HepG2 (cell line): ENCODE measurements at regions not wholly inside any gene's neighbourhood (a gene's known extent, or its start where the extent isn't known, plus 50 kb on each side); places are given as distances from the start of the nearest gene placed in this dataset.

ENCODE experiments used
- ATAC-seq: fragments of 200-7000 bp; cut with Tn5 transposase; 3 replicates; pipeline ENCODE4 v1.9.1; 2020; ENCODE audit warnings: mild to moderate bottlenecking, moderate library complexity
- BruUV-seq: library from RNA; stranded (reverse); fragments of 400-500 nt; replicated peaks from 2 replicates; lab custom pipeline; 2021; lab: Mats Ljungman, UMichigan
- CTCF ChIA-PET: fragments of 300-600 bp; formaldehyde crosslinking; extraction: SDS; loops from one replicate; lab custom pipeline; 2021; ENCODE audit warnings: low total read pairs, inconsistent platforms, low intra/inter-chr PET ratio; lab: Yijun Ruan, JAX
- POLR2A ChIA-PET: fragments of 350-600 bp; sonication (Branson Sonifier 250); formaldehyde crosslinking; loops from one replicate; lab custom pipeline; 2020; ENCODE audit warnings: antibody characterized with exemption, inconsistent platforms; lab: Yijun Ruan, JAX
- DNase-seq: peaks from one replicate; pipeline ENCODE4 v3.0.0-alpha.2; 2015; ENCODE audit warnings: low spot score
- FAIRE-seq: peaks from 3 replicates; lab custom pipeline; 2011; peaks lifted over from hg19 to GRCh38; lab: Jason Lieb, UNC
- H2AFZ ChIP-seq: one replicate; pipeline ENCODE4 v1.6.1; 2011; ENCODE audit warnings: low read length, inconsistent platforms
- H3K27ac ChIP-seq: fragments of 300-600 bp; 3 replicates; pipeline ENCODE4 v1.8.0; 2011; ENCODE audit warnings: mixed run types, mild to moderate bottlenecking, mixed read lengths, low read length, inconsistent platforms; ENCODE audit not compliant: insufficient read depth; ENCODE audit errors: extremely low read length
- H3K27me3 ChIP-seq, 2 experiments: fragments of 200-600 bp in 1 of 2; 2 replicates in 1 of 2; 3 replicates in 1 of 2; pipeline versions ENCODE4 v1.6.0 to v1.8.0; 2011; ENCODE audit warnings: low read length in 2 of 2, mild to moderate bottlenecking in 2 of 2, moderate library complexity in 2 of 2, inconsistent platforms in 1 of 2; ENCODE audit not compliant: insufficient read depth in 2 of 2, control insufficient read depth in 1 of 2
- H3K36me3 ChIP-seq, 2 experiments: fragments of 200-600 bp in 1 of 2; replicated peaks in 1 of 2; 2 replicates in 1 of 2; 3 replicates in 1 of 2; pipeline versions ENCODE4 v1.5.1 to v1.8.0; 2011; ENCODE audit warnings: low read length in 2 of 2, inconsistent platforms in 1 of 2; ENCODE audit not compliant: insufficient read depth in 2 of 2, control insufficient read depth in 1 of 2
- H3K4me1 ChIP-seq: 2 replicates; pipeline ENCODE4 v1.5.1; 2012; ENCODE audit warnings: low read length, inconsistent platforms; ENCODE audit not compliant: insufficient read depth
- H3K4me2 ChIP-seq: 2 replicates; pipeline ENCODE4 v1.6.0; 2011; ENCODE audit warnings: low read depth, low read length, inconsistent platforms
- H3K4me3 ChIP-seq, 3 experiments: fragments of 200-600 bp in 1 of 3; sonication (generic), shearing (Covaris generic) in 1 of 3; replicated peaks in 1 of 3; 2 replicates each; pipeline ENCODE4 v1.5.1; 2011 to 2016; ENCODE audit warnings: low read length in 3 of 3, inconsistent platforms in 2 of 3, low read depth in 2 of 3, mild to moderate bottlenecking in 2 of 3, control low read depth in 1 of 3, mixed read lengths in 1 of 3; ENCODE audit not compliant: insufficient read depth in 1 of 3
- H3K79me2 ChIP-seq: one replicate; pipeline ENCODE4 v1.6.1; 2011; ENCODE audit warnings: low read length, inconsistent platforms; ENCODE audit not compliant: insufficient read depth
- H3K9ac ChIP-seq: 2 replicates; pipeline ENCODE4 v1.6.0; 2011; ENCODE audit warnings: mild to moderate bottlenecking, low read depth, low read length, inconsistent platforms; ENCODE audit not compliant: insufficient read depth
- H3K9me3 ChIP-seq: 2 replicates; pipeline ENCODE4 v1.5.1; 2012; ENCODE audit warnings: mild to moderate bottlenecking, low read length
- H4K20me1 ChIP-seq: 2 replicates; pipeline ENCODE4 v1.6.0; 2011; ENCODE audit warnings: inconsistent platforms, mild to moderate bottlenecking, low read length, moderate library complexity; ENCODE audit not compliant: insufficient read depth
- ATF1 ChIP-seq: IDR thresholded peaks from 2 replicates; pipeline ENCODE4 v1.6.1; 2016; ENCODE audit warnings: mild to moderate bottlenecking, control low read depth
- BHLHE40 ChIP-seq: IDR thresholded peaks from 2 replicates; pipeline ENCODE4 v1.6.1; 2011; ENCODE audit warnings: low read length, improper control_type of control experiment
- CBX1 ChIP-seq: IDR thresholded peaks from one replicate; pipeline ENCODE4 v1.6.1; 2016; ENCODE audit warnings: antibody characterized with exemption, low read depth
- FLYWCH1 ChIP-seq: sonication (generic); formaldehyde crosslinking; IDR thresholded peaks from 2 replicates; pipeline ENCODE4 v1.8.1; 2023; ENCODE audit warnings: mild to moderate bottlenecking, missing genetic modification reagents
- NONO ChIP-seq, 2 experiments: fragments of 450-650 bp in 1 of 2; sonication (generic) in 1 of 2; formaldehyde crosslinking in 1 of 2; IDR thresholded peaks in 1 of 2; conservative IDR thresholded peaks in 1 of 2; 2 replicates each; pipeline versions ENCODE4 v1.6.1 to v1.8.0; 2017 to 2022; ENCODE audit warnings: mild to moderate bottlenecking in 1 of 2, missing genetic modification reagents in 1 of 2, moderate library complexity in 1 of 2
- NR2F6 ChIP-seq, 2 experiments: IDR thresholded peaks; 2 replicates each; pipeline ENCODE4 v1.6.1; 2016; ENCODE audit warnings: antibody characterized with exemption in 1 of 2, mild to moderate bottlenecking in 1 of 2
- PAXIP1 ChIP-seq: sonication (generic); formaldehyde crosslinking; conservative IDR thresholded peaks from 2 replicates; pipeline ENCODE4 v1.4.0; 2020; ENCODE audit warnings: mild to moderate bottlenecking, missing genetic modification reagents, moderate library complexity
- U2AF1 ChIP-seq: fragments of 200-400 bp; formaldehyde crosslinking; optimal IDR thresholded peaks from 2 replicates; pipeline ENCODE3; 2017; ENCODE audit warnings: mild to moderate bottlenecking, low read depth, low read length
- ZNF343 ChIP-seq: sonication (generic); formaldehyde crosslinking; IDR thresholded peaks from 2 replicates; pipeline ENCODE4 v1.4.0; 2020; ENCODE audit warnings: mild to moderate bottlenecking, missing genetic modification reagents
- ZNF510 ChIP-seq: sonication (generic); formaldehyde crosslinking; IDR thresholded peaks from 2 replicates; pipeline ENCODE4 v1.4.0; 2020; ENCODE audit warnings: low read depth, mild to moderate bottlenecking, missing genetic modification reagents
- ZNF552 ChIP-seq: sonication (generic); formaldehyde crosslinking; IDR thresholded peaks from 2 replicates; pipeline ENCODE4 v1.9.0; 2022; ENCODE audit warnings: missing genetic modification reagents, mild to moderate bottlenecking, borderline replicate concordance
- ZSCAN9 ChIP-seq: IDR thresholded peaks from 2 replicates; pipeline ENCODE4 v1.6.1; 2016; ENCODE audit warnings: borderline replicate concordance
- WGBS: methylation state at CpG from one replicate; pipeline ENCODE4 v1.1.6; 2017; ENCODE audit warnings: low lambda C conversion rate; 5-methylcytosine and 5-hydroxymethylcytosine counted together
- in situ Hi-C: cut with HindIII; loops from 2 replicates; pipeline ENCODE4 v1.10.0; 2017; ENCODE audit warnings: low pct_unique_long_range_greater_than_20kb; ENCODE audit not compliant: extremely low pct_ligation_motif_present
- intact Hi-C: fragments of 100-400 bp; cut with micrococcal nuclease; formaldehyde crosslinking; loops from one replicate; pipeline ENCODE4 v1.10.0; 2022; ENCODE audit not compliant: unreplicated experiment
- TF ChIP-seq, protein P1 (sequence below): sonication (generic); formaldehyde crosslinking; IDR thresholded peaks from 2 replicates; pipeline ENCODE4 v1.9.0; 2022; ENCODE audit warnings: low read depth, missing genetic modification reagents
- TF ChIP-seq, protein P2 (sequence below): sonication (generic); formaldehyde crosslinking; IDR thresholded peaks from 2 replicates; pipeline ENCODE4 v1.4.0; 2020; ENCODE audit warnings: mild to moderate bottlenecking, missing genetic modification reagents

DNA sequence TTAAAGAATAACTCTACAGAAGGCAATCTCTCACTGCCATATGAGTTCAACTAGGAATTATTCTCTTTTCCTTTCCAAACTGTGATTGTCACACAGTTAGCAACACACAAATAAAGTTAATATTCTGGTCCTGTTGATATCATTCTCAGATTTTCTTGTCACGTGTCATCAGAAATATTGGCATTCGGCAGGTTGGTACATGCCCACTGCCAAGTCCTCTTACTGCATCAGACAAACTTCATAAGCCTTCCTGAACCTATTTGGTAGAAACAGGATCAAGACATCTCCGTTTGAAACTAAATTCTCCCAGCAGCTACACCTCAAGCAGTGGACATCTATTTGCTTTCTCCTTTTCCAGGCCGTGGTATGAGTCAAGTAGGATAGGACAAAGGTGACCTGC is 177.9 kb upstream of the SOX2 start:
- ATAC-seq (no peak), FAIRE-seq (no peak), DNase-seq (no peak)
- WGBS, result 23% methylated on average over 4 of the region's 4 CpGs
- no peak for TF ChIP-seq ZNF510
- no peak for TF ChIP-seq NONO (IDR thresholded peaks at IDR 0.05)
- no peak for TF ChIP-seq NONO (CRISPR knock-in tag; conservative IDR thresholded peaks at IDR 0.05)
- TF ChIP-seq ZSCAN9 (CRISPR knock-in tag), result no peak
- no peak for TF ChIP-seq NR2F6 (IDR thresholded peaks at IDR 0.05)
- no peak for TF ChIP-seq NR2F6 (CRISPR knock-in tag; IDR thresholded peaks at IDR 0.05)
- TF ChIP-seq FLYWCH1 (CRISPR knock-in tag), result no peak
- no peak for TF ChIP-seq U2AF1
- no peak for TF ChIP-seq ZNF552 (CRISPR knock-in tag)
- TF ChIP-seq, protein P1, sequence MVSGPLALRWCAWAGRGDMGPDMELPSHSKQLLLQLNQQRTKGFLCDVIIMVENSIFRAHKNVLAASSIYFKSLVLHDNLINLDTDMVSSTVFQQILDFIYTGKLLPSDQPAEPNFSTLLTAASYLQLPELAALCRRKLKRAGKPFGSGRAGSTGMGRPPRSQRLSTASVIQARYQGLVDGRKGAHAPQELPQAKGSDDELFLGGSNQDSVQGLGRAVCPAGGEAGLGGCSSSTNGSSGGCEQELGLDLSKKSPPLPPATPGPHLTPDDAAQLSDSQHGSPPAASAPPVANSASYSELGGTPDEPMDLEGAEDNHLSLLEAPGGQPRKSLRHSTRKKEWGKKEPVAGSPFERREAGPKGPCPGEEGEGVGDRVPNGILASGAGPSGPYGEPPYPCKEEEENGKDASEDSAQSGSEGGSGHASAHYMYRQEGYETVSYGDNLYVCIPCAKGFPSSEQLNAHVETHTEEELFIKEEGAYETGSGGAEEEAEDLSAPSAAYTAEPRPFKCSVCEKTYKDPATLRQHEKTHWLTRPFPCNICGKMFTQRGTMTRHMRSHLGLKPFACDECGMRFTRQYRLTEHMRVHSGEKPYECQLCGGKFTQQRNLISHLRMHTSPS, result no peak
- TF ChIP-seq, protein P2, sequence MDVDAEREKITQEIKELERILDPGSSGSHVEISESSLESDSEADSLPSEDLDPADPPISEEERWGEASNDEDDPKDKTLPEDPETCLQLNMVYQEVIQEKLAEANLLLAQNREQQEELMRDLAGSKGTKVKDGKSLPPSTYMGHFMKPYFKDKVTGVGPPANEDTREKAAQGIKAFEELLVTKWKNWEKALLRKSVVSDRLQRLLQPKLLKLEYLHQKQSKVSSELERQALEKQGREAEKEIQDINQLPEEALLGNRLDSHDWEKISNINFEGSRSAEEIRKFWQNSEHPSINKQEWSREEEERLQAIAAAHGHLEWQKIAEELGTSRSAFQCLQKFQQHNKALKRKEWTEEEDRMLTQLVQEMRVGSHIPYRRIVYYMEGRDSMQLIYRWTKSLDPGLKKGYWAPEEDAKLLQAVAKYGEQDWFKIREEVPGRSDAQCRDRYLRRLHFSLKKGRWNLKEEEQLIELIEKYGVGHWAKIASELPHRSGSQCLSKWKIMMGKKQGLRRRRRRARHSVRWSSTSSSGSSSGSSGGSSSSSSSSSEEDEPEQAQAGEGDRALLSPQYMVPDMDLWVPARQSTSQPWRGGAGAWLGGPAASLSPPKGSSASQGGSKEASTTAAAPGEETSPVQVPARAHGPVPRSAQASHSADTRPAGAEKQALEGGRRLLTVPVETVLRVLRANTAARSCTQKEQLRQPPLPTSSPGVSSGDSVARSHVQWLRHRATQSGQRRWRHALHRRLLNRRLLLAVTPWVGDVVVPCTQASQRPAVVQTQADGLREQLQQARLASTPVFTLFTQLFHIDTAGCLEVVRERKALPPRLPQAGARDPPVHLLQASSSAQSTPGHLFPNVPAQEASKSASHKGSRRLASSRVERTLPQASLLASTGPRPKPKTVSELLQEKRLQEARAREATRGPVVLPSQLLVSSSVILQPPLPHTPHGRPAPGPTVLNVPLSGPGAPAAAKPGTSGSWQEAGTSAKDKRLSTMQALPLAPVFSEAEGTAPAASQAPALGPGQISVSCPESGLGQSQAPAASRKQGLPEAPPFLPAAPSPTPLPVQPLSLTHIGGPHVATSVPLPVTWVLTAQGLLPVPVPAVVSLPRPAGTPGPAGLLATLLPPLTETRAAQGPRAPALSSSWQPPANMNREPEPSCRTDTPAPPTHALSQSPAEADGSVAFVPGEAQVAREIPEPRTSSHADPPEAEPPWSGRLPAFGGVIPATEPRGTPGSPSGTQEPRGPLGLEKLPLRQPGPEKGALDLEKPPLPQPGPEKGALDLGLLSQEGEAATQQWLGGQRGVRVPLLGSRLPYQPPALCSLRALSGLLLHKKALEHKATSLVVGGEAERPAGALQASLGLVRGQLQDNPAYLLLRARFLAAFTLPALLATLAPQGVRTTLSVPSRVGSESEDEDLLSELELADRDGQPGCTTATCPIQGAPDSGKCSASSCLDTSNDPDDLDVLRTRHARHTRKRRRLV (CRISPR knock-in tag), result no peak
- no peak for TF ChIP-seq PAXIP1 (CRISPR knock-in tag)
- no peak for TF ChIP-seq ATF1
- TF ChIP-seq BHLHE40, result no peak
- no peak for TF ChIP-seq ZNF343 (CRISPR knock-in tag)
- no peak for TF ChIP-seq CBX1
- intact Hi-C loops (no loop called here), in situ Hi-C loops (no loop called here)
- Histone ChIP-seq H4K20me1 (no peaks in the 10 kb centered on the region), H3K79me2 (no peaks in the 10 kb centered on the region), H3K4me2 (no peak overlapping the region), H2AFZ (no peak overlapping the region), H3K9me3 (no peaks in the 10 kb centered on the region), H3K9ac (no peak overlapping the region), H3K27ac (no peak overlapping the region), H3K4me3 (no peak overlapping the region), H3K27me3 (no peaks in the 10 kb centered on the region), H3K4me1 (no peaks in the 10 kb centered on the region), H3K36me3 (no peaks in the 10 kb centered on the region)
- no TSS peak for BruUV-seq
- ChIA-PET POLR2A (no interaction called here), CTCF (no interaction called here)
